K562 (cell line): ENCODE measurements at regions not wholly inside any gene's neighbourhood (a gene's known extent, or its start where the extent isn't known, plus 50 kb on each side); places are given as distances from the start of the nearest gene placed in this dataset.
"Not testable (repeated sequence)": the region's sequence is repeated elsewhere in the genome, so short reads cannot be mapped to it uniquely, and the experiment has no call there.

Source experiments
- CHD2 ChIP-seq: IDR thresholded peaks from 2 replicates; pipeline ENCODE4 v1.6.1; 2011; ENCODE audit warnings: low read depth, low read length
- KDM1A ChIP-seq, 2 experiments: fragments of 450-650 bp; IDR thresholded peaks; 2 replicates each; pipeline ENCODE4 v1.6.1; 2016; ENCODE audit warnings: mild to moderate bottlenecking in 2 of 2
- RBM39 ChIP-seq: fragments of 200-400 bp; formaldehyde crosslinking; optimal IDR thresholded peaks from 2 replicates; pipeline ENCODE3; 2018; ENCODE audit warnings: low read depth, low read length
- SP1 ChIP-seq: sonication (generic); formaldehyde crosslinking; IDR thresholded peaks from 2 replicates; pipeline ENCODE4 v1.8.1; 2022; ENCODE audit warnings: mild to moderate bottlenecking, missing genetic modification reagents
- TAF1 ChIP-seq: IDR thresholded peaks from 2 replicates; pipeline ENCODE4 v1.6.1; 2011; ENCODE audit warnings: mild to moderate bottlenecking, low read length, moderate library complexity; ENCODE audit not compliant: insufficient read depth, control insufficient read depth, severe bottlenecking; ENCODE audit errors: extremely low read depth
- ZEB2 ChIP-seq: fragments of 450-650 bp; IDR thresholded peaks from 2 replicates; pipeline ENCODE4 v1.6.1; 2016
- ZFX ChIP-seq: sonication (generic); formaldehyde crosslinking; IDR thresholded peaks from 2 replicates; pipeline ENCODE4 v1.8.0; 2022; ENCODE audit warnings: mild to moderate bottlenecking, missing genetic modification reagents, moderate library complexity
- ZNF3 ChIP-seq: fragments of 250-450 bp; sonication (Bioruptor Pico); IDR thresholded peaks from 2 replicates; pipeline ENCODE4 v1.5.0; 2021; ENCODE audit warnings: mild to moderate bottlenecking, moderate library complexity
- TF ChIP-seq, protein P1 (sequence below), 2 experiments: fragments of 450-650 bp in 1 of 2; sonication (generic) in 1 of 2; formaldehyde crosslinking in 1 of 2; IDR thresholded peaks; 2 replicates each; pipeline versions ENCODE4 v1.7.1 to v1.9.0; 2016 to 2022; ENCODE audit warnings: inconsistent platforms in 1 of 2, mild to moderate bottlenecking in 1 of 2, missing genetic modification reagents in 1 of 2
- TF ChIP-seq, protein P2 (sequence below): sonication (generic); formaldehyde crosslinking; IDR thresholded peaks from 2 replicates; pipeline ENCODE4 v1.5.0; 2020; ENCODE audit warnings: missing genetic modification reagents
- TF ChIP-seq, protein P3 (sequence below), 3 experiments: IDR thresholded peaks in 2 of 3; conservative IDR thresholded peaks in 1 of 3; 2 replicates each; pipeline ENCODE4 v1.5.1; 2011 to 2012; ENCODE audit warnings: low read length in 3 of 3, mild to moderate bottlenecking in 3 of 3, control low read depth in 2 of 3, improper control_type of control experiment in 1 of 3, inconsistent platforms in 1 of 3, low read depth in 1 of 3, mixed read lengths in 1 of 3, moderate library complexity in 1 of 3; ENCODE audit not compliant: insufficient read depth in 2 of 3
- TF ChIP-seq, protein P4 (sequence below): sonication (generic); formaldehyde crosslinking; IDR thresholded peaks from 2 replicates; pipeline ENCODE4 v1.9.0; 2022; ENCODE audit warnings: mild to moderate bottlenecking, missing genetic modification reagents
- TF ChIP-seq, protein P5 (sequence below): fragments of 250-450 bp; sonication (Bioruptor Pico); IDR thresholded peaks from 2 replicates; pipeline ENCODE4 v1.8.0; 2021; ENCODE audit warnings: borderline replicate concordance, mild to moderate bottlenecking, moderate library complexity; ENCODE audit not compliant: poor library complexity, severe bottlenecking

GRCh38 chr1:213601705-213602104, 386.1 kb upstream of the PROX1 start:
- TF ChIP-seq RBM39; ZNF3 (CRISPR knock-in tag); CHD2; KDM1A (IDR thresholded peaks at IDR 0.05); SP1 (CRISPR knock-in tag); ZFX (CRISPR knock-in tag); ZEB2; TAF1: not testable (repeated sequence)
- TF ChIP-seq, protein P1, sequence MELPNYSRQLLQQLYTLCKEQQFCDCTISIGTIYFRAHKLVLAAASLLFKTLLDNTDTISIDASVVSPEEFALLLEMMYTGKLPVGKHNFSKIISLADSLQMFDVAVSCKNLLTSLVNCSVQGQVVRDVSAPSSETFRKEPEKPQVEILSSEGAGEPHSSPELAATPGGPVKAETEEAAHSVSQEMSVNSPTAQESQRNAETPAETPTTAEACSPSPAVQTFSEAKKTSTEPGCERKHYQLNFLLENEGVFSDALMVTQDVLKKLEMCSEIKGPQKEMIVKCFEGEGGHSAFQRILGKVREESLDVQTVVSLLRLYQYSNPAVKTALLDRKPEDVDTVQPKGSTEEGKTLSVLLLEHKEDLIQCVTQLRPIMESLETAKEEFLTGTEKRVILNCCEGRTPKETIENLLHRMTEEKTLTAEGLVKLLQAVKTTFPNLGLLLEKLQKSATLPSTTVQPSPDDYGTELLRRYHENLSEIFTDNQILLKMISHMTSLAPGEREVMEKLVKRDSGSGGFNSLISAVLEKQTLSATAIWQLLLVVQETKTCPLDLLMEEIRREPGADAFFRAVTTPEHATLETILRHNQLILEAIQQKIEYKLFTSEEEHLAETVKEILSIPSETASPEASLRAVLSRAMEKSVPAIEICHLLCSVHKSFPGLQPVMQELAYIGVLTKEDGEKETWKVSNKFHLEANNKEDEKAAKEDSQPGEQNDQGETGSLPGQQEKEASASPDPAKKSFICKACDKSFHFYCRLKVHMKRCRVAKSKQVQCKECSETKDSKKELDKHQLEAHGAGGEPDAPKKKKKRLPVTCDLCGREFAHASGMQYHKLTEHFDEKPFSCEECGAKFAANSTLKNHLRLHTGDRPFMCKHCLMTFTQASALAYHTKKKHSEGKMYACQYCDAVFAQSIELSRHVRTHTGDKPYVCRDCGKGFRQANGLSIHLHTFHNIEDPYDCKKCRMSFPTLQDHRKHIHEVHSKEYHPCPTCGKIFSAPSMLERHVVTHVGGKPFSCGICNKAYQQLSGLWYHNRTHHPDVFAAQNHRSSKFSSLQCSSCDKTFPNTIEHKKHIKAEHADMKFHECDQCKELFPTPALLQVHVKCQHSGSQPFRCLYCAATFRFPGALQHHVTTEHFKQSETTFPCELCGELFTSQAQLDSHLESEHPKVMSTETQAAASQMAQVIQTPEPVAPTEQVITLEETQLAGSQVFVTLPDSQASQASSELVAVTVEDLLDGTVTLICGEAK (IDR thresholded peaks at IDR 0.05), result not testable (repeated sequence)
- TF ChIP-seq, protein P1 (CRISPR knock-in tag; IDR thresholded peaks at IDR 0.05), result not testable (repeated sequence)
- TF ChIP-seq, protein P2, sequence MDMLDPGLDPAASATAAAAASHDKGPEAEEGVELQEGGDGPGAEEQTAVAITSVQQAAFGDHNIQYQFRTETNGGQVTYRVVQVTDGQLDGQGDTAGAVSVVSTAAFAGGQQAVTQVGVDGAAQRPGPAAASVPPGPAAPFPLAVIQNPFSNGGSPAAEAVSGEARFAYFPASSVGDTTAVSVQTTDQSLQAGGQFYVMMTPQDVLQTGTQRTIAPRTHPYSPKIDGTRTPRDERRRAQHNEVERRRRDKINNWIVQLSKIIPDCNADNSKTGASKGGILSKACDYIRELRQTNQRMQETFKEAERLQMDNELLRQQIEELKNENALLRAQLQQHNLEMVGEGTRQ (CRISPR knock-in tag), result not testable (repeated sequence)
- TF ChIP-seq, protein P3, sequence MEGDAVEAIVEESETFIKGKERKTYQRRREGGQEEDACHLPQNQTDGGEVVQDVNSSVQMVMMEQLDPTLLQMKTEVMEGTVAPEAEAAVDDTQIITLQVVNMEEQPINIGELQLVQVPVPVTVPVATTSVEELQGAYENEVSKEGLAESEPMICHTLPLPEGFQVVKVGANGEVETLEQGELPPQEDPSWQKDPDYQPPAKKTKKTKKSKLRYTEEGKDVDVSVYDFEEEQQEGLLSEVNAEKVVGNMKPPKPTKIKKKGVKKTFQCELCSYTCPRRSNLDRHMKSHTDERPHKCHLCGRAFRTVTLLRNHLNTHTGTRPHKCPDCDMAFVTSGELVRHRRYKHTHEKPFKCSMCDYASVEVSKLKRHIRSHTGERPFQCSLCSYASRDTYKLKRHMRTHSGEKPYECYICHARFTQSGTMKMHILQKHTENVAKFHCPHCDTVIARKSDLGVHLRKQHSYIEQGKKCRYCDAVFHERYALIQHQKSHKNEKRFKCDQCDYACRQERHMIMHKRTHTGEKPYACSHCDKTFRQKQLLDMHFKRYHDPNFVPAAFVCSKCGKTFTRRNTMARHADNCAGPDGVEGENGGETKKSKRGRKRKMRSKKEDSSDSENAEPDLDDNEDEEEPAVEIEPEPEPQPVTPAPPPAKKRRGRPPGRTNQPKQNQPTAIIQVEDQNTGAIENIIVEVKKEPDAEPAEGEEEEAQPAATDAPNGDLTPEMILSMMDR (IDR thresholded peaks at IDR 0.05 in 2 of 3, conservative IDR thresholded peaks at IDR 0.05 in 1 of 3; ENCODE audit: insufficient read depth in 2 of 3, low read depth in 1 of 3, low read length in 3 of 3), result not testable (repeated sequence)
- TF ChIP-seq, protein P4, sequence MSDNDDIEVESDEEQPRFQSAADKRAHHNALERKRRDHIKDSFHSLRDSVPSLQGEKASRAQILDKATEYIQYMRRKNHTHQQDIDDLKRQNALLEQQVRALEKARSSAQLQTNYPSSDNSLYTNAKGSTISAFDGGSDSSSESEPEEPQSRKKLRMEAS (CRISPR knock-in tag), result not testable (repeated sequence)
- TF ChIP-seq, protein P5, sequence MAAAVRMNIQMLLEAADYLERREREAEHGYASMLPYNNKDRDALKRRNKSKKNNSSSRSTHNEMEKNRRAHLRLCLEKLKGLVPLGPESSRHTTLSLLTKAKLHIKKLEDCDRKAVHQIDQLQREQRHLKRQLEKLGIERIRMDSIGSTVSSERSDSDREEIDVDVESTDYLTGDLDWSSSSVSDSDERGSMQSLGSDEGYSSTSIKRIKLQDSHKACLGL (CRISPR knock-in tag), result not testable (repeated sequence)
